ENCODE measurements at regions not wholly inside any gene's neighbourhood (a gene's known extent, or its start where the extent isn't known, plus 50 kb on each side); places are given as distances from the start of the nearest gene placed in this dataset.

DNA sequence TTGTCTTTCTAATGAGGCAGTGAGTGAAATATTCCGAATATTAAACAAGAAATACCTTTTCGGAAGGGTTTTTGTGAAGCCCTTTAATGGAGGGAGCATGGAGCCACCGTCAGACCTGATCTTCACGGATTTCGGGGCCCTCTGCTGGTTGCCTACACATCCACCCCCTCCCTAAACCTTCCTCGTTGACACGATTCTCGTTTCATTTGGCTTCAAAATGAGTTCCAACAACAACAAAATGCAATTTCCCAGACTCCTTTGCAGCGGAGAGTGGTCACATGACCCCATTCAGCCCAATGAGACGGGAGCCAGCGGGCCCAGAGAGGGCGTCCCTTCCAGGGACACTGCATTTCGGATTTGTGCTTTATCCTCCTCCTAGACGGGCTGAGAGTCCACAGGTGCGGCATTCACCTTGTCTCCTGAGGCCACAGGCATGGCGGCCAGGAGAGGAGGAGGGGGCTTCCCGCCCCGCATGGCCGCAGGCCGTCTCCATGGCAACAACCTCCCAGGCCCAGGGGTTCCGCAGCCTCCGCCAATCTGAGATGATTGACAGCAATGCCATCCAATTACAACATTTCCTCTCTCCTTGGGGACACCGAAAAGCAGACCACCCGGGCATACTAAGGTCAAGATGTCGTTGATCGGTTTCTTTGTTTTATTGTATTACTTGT lies 259.8 kb downstream of the C16orf95 start:
- no peaks in the 10 kb centered on the region for H3K4me1 ChIP-seq
- no peaks in the 10 kb centered on the region for H3K36me3 ChIP-seq
- intact Hi-C loops (cut with DNase I) = no loop called here
- no peak overlapping the region for H3K27ac ChIP-seq
- no peak overlapping the region for H3K4me3 ChIP-seq
- ATAC-seq (no peak), DNase-seq (no peak)
- peaks cover 32% of the 10 kb centered on the region for H3K27me3 ChIP-seq (ENCODE audit: low read depth)
- TF ChIP-seq, protein P1, sequence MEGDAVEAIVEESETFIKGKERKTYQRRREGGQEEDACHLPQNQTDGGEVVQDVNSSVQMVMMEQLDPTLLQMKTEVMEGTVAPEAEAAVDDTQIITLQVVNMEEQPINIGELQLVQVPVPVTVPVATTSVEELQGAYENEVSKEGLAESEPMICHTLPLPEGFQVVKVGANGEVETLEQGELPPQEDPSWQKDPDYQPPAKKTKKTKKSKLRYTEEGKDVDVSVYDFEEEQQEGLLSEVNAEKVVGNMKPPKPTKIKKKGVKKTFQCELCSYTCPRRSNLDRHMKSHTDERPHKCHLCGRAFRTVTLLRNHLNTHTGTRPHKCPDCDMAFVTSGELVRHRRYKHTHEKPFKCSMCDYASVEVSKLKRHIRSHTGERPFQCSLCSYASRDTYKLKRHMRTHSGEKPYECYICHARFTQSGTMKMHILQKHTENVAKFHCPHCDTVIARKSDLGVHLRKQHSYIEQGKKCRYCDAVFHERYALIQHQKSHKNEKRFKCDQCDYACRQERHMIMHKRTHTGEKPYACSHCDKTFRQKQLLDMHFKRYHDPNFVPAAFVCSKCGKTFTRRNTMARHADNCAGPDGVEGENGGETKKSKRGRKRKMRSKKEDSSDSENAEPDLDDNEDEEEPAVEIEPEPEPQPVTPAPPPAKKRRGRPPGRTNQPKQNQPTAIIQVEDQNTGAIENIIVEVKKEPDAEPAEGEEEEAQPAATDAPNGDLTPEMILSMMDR (IDR thresholded peaks at IDR 0.05) = no peak
- H3K9me3 ChIP-seq = no peaks in the 10 kb centered on the region

DNA sequence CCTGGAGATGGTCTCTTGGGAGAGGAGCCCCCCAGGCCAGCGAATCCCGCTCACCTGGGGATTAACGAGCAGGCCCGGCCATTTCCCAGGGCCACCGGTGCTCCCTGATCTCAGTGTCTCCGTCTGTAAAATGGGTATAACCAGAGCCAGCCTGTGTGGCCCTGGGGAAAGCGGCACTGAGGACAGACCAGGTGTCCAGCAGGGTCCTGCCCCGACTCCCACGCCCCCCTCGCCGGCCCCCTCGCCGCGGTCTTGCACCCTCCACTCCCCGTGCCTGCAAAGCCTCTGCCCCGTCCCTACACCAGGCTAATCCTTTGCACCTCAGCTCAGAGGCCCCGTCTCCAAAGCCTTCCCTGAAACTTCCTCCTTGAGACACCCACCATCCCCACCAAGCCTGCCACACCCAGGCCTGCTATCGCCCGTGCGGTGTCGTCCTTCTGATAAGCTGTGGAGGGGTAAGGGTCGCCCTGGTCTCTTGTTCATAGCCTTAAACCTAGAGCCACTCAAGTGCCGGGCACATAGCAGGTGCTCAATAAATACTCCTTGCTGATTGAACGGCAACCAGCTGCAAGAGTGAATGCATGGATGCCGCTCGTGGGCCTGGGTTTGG lies 259.1 kb downstream of the C16orf95 start:
- DNase-seq = no peak
- no peaks in the 10 kb centered on the region for H3K4me1 ChIP-seq
- no peaks in the 10 kb centered on the region for H3K9me3 ChIP-seq
- TF ChIP-seq, protein P1 (IDR thresholded peaks at IDR 0.05) = no peak
- H3K4me3 ChIP-seq = no peak overlapping the region
- no peak for ATAC-seq
- intact Hi-C loops (cut with DNase I) = no loop called here
- no peak overlapping the region for H3K27ac ChIP-seq
- peaks cover 28% of the 10 kb centered on the region for H3K27me3 ChIP-seq (ENCODE audit: low read depth)
- no peaks in the 10 kb centered on the region for H3K36me3 ChIP-seq

DNA sequence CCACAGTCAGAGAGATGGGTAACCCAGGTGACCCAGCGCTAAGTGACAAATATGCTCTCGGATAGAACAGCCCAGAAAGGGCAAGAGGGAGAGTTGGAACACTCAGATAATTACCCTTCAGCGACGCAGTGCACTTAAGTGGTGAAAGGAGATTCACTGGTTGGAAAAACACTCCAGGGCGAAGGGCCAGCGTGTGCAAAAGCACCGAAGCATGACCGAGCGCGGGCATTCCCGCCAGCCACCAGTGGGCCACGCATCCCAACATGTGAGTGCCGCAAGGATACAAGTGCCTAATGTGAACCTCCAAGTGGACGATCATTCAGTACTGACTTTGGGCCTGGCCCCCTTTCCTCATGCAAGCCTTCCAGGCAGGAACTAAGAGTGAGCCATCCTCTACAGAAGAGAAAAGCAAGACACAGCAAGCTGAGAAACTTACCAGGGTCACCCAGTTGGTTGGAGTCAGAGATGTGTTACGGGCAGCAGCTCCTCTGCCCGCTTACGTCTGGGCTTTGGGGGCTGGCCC lies 258.4 kb downstream of the C16orf95 start:
- H3K27me3 ChIP-seq (ENCODE audit: low read depth) = peaks cover 28% of the 10 kb centered on the region
- no peak overlapping the region for H3K4me3 ChIP-seq
- intact Hi-C loops (cut with DNase I) = no loop called here
- DNase-seq (no peak), ATAC-seq (no peak)
- TF ChIP-seq, protein P1 (IDR thresholded peaks at IDR 0.05) = no peak
- no peaks in the 10 kb centered on the region for H3K36me3 ChIP-seq
- H3K9me3 ChIP-seq = no peaks in the 10 kb centered on the region
- no peak overlapping the region for H3K27ac ChIP-seq
- H3K4me1 ChIP-seq = no peaks in the 10 kb centered on the region

DNA sequence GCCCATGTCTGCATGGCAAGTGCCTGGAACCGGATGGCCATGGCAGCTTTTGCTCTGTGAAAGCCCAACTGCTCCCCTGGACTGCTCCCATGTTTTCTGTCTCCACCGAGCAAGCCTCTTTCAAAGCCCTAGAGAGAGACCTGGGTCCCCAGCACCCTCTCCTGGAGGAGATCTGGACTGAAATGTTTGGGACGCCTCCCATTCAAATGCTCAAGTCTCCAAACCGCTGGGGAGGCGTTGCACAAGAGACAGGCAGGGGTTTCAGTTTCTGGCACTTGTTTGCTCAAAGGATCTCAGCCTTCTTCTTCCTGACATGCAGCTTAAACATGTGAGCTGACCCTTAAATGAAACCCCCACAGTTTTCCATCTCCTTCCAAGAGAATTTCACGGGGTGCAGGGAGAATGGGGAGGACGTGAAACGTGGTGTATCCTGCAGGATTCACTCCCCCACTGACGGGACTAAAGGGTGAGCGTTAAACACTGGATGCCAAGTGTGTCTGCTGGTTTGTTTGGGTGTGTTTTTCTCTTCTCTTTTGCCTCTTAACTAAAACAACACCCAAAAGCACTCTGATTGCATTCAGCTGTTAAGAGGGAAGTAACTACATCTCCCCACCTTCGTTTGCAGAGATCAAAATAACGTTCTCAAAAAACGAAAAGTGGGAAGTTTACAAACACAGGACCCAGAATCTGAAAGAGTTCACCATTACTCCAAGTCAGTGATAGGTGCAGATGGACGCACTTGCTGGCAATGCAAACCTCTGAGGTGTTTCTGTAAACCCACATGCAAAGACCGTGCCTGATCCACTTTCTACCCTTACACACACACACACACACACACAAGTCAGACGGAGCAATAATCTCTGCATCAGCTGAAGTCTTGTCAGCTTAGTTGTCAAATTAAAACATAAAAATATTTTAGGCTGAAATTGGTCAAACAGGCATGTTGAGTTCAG lies 256.9 kb downstream of the C16orf95 start:
- no peak overlapping the region for H3K27ac ChIP-seq
- intact Hi-C loops (cut with DNase I) = no loop called here
- H3K4me1 ChIP-seq = no peaks in the 10 kb centered on the region
- ATAC-seq (no peak), DNase-seq (no peak)
- H3K9me3 ChIP-seq = no peaks in the 10 kb centered on the region
- peaks cover 33% of the 10 kb centered on the region for H3K27me3 ChIP-seq (ENCODE audit: low read depth)
- no peaks in the 10 kb centered on the region for H3K36me3 ChIP-seq
- TF ChIP-seq, protein P1 (IDR thresholded peaks at IDR 0.05) = no peak
- no peak overlapping the region for H3K4me3 ChIP-seq

DNA sequence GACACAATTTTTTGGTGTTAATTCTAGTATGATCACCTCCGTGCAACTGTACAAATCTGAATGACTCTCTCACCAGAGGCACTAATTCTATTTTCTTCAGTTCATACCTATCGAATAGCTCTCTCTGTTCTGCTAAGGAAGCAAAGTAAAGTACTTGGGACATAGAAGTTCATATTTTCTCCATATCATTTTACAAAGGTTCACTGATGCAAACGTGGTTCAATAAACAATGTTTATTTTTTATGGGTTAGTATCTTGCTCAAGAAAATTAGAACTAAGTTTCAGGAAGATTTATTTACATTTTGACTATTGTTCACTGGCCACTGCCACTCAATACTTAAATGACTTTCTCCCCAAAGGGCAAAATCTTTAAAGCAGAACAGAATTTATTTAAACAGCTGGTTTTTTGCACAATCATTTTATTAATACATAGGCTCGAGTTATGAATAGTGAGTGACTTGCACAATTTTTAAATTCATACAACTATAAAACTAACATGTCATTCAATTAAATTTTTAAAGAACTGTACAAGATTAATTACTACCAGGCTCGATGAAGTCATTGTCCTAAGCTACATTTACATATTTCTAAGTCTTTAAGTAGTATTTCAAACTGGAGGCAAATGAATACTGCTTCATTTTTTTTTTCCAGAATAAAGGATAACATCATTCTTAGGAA lies 255.8 kb downstream of the C16orf95 start:
- Histone ChIP-seq H3K4me3 (no peak overlapping the region), H3K27me3 (ENCODE audit: low read depth) (peaks cover 34% of the 10 kb centered on the region), H3K9me3 (no peaks in the 10 kb centered on the region), H3K36me3 (no peaks in the 10 kb centered on the region), H3K27ac (no peak overlapping the region), H3K4me1 (no peaks in the 10 kb centered on the region)
- ATAC-seq = no peak
- TF ChIP-seq, protein P1 (IDR thresholded peaks at IDR 0.05) = no peak
- intact Hi-C loops (cut with DNase I) = no loop called here
- no peak for DNase-seq
